ENCODE measurements at regions not wholly inside any gene's neighbourhood (a gene's known extent, or its start where the extent isn't known, plus 50 kb on each side); places are given as distances from the start of the nearest gene placed in this dataset.

DNA sequence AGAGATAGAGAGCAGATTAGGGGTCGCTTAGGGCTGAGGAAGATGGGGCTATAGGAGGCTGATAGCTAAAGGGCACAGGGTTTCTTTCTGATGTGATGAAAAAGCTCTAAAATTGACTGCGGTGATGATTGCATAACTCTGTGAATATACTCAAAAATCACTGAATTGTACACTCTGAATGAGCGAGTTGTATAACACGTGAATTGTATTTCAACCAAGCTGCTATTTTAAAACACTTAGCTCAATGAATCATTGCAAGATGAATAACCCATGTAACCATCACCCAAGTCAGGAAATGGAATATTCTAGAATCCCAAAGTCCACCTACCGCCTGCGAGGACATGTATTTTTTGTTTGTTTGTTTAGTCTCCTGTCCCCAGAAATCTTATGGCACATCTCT is 60.1 kb upstream of the CCND2 start (continued):
- TF ChIP-seq ZBTB49 (CRISPR knock-in tag; IDR thresholded peaks at IDR 0.05; ENCODE audit: borderline replicate concordance) (no peak), ZNF879 (CRISPR knock-in tag; IDR thresholded peaks at IDR 0.05) (no peak), PHF8 (CRISPR knock-in tag; IDR thresholded peaks at IDR 0.05) (no peak), RXRB (CRISPR knock-in tag; IDR thresholded peaks at IDR 0.05; ENCODE audit: borderline replicate concordance) (no peak), MEIS1 (CRISPR knock-in tag; IDR thresholded peaks at IDR 0.05; ENCODE audit: borderline replicate concordance) (no peak), ZBTB1 (CRISPR knock-in tag; IDR thresholded peaks at IDR 0.05; ENCODE audit: borderline replicate concordance) (no peak), CERS6 (CRISPR knock-in tag; IDR thresholded peaks at IDR 0.05) (no peak), ZNF142 (CRISPR knock-in tag; IDR thresholded peaks at IDR 0.05) (no peak)
